ENCODE measurements at regions not wholly inside any gene's neighbourhood (a gene's known extent, or its start where the extent isn't known, plus 50 kb on each side); places are given as distances from the start of the nearest gene placed in this dataset.
A peak's percentile ranks its signal among the peaks of the same experiment; 100 is the strongest.

DNA sequence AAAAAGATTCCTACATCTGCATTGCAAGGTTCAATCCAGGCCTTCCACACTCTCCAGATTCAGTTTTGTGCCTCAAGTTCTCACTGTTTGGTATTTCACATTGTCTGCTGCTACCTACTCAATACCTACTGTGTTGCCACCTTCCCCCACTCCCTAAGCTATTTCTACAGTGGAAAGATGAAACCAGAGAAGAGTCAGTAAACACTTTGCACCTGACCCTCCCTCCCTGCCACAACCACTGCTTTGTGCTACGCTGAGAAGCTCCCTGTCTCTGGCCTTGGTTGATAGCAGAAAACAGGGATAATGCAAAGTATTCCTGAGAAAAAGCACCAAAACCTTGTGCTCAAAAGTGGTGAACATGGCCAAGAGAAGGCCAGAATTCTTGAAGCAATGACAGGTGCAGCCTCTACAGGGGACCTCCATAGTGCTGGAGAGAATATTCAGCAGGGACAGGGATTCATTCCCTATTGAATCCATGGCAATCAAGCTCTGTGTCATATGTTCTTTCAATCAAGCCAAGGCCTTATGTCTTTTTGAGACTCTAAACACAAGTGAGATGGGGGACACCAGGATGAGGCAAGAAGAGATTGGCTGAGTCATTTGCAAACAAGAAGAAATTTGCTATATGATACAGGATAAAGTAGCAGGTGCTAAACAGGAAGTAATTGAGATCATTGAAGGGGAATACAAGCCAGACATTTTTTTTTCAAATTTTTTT lies 83.5 kb upstream of the LIPC start:
- Histone ChIP-seq H3K4me3 (ENCODE audit: low read depth in 1 of 3, low read length in 3 of 3) (no peak overlapping the region), H3K9me3 (ENCODE audit: control insufficient read depth in 2 of 2, insufficient read depth in 1 of 2, low read depth in 1 of 2, low read length in 1 of 2) (no peaks in the 10 kb centered on the region), H3K36me3 (ENCODE audit: control insufficient read depth in 3 of 3, insufficient read depth in 2 of 3, low read depth in 1 of 3, low read length in 3 of 3) (no peaks in the 10 kb centered on the region), H3K27ac (ENCODE audit: low read depth in 1 of 3, low read length in 2 of 3) (no peak overlapping the region), H3K27me3 (ENCODE audit: control insufficient read depth in 3 of 3, insufficient read depth in 3 of 3, low read length in 3 of 3) (no peaks in the 10 kb centered on the region), H3K4me1 (ENCODE audit: control insufficient read depth in 3 of 3, insufficient read depth in 2 of 3, low read depth in 1 of 3, low read length in 2 of 3) (no peaks in the 10 kb centered on the region)
- WGBS, 3 donors, result 80 to 92% (median 84%) methylated on average over 1 of the region's 1 CpG
- DNase-seq (no peak), FAIRE-seq (no peak)

DNA sequence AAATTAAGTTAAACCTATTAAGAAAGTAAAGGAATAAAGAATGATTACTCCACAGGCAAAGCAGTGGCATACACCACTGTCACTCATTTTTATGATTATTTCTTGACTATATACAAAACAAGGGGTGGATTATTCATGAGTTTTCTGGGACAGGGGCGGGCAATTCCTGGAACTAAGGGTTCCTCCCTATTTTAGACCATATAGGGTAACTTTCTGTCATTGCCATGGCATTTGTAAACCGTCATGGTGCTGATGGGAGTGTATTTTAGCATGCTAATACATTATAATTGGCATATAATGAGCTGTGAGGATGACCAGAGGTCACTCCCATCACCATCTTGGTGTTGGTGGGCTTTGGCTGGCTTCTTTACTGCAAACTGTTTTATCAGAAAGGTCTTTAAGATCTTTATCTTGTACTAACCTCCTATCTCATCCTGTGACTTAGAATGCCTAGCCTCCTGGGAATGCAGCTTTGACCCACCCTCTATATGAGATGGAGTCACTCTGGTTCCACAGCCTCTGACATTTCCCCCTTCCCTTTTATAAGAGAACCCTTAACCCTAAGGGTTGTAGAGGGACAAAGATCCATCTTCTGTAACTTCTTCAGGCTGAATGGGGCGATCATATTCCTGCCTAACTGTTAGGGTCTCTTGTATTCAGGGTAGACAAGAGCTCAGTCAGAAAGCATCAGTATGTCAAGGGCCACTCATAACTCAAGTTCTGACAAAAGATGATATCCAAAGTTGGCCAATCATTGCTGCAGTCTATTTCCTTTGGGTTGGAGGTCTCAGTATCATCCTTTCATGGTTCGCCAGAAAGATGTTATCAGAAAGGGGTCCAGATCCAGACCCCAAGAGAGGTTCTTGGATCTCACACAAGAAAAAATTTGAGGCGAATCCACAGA lies 79.5 kb upstream of the LIPC start:
- peaks cover 0 to 3% (median 2%) of the 10 kb centered on the region in 3 donors for H3K27me3 ChIP-seq (ENCODE audit: control insufficient read depth in 3 of 3, insufficient read depth in 3 of 3, low read length in 3 of 3)
- WGBS, 3 donors, result 80 to 91% (median 88%) methylated on average over 5 of the region's 5 CpGs
- H3K9me3 ChIP-seq (ENCODE audit: control insufficient read depth in 2 of 2, insufficient read depth in 1 of 2, low read depth in 1 of 2, low read length in 1 of 2), result no peaks in the 10 kb centered on the region
- no peaks in the 10 kb centered on the region for H3K4me1 ChIP-seq (ENCODE audit: control insufficient read depth in 3 of 3, insufficient read depth in 2 of 3, low read depth in 1 of 3, low read length in 2 of 3)
- H3K36me3 ChIP-seq (ENCODE audit: control insufficient read depth in 3 of 3, insufficient read depth in 2 of 3, low read depth in 1 of 3, low read length in 3 of 3), result no peaks in the 10 kb centered on the region
- DNase-seq, result no peak
- H3K4me3 ChIP-seq (ENCODE audit: low read depth in 1 of 3, low read length in 3 of 3), result no peak overlapping the region
- no peak for FAIRE-seq
- H3K27ac ChIP-seq (ENCODE audit: low read depth in 1 of 3, low read length in 2 of 3), result no peak overlapping the region

DNA sequence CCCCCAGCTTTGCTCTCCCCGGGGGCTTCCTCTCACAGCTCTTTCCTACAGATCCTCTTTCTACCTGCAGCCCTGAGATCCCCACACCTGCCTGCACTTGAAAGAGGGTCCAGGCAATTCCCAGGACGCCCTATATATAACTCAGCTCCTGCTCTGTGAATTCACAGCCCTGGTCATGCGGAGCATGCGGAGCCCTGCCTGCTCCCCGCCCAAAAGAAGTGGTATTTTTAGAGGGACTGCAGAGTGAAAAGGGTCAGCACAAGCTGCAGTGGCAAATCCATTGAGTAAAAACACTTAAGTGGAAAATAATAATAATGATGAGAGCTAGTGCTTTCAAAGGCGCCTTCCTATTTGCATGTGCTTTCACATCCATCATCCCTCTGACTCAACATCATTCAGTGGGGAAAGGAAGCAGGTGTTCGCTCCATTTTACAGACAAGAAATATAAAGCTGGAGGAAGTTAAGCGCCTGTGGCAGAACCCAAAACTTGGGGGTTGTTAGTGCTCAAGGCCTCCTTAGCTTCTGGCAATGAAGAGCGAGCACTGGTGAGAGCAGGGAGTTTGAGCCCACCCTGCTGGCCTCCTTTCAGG lies 76.3 kb upstream of the LIPC start:
- no peak for FAIRE-seq
- 81 to 89% (median 83%) methylated on average over 9 of the region's 9 CpGs for WGBS, 3 donors

DNA sequence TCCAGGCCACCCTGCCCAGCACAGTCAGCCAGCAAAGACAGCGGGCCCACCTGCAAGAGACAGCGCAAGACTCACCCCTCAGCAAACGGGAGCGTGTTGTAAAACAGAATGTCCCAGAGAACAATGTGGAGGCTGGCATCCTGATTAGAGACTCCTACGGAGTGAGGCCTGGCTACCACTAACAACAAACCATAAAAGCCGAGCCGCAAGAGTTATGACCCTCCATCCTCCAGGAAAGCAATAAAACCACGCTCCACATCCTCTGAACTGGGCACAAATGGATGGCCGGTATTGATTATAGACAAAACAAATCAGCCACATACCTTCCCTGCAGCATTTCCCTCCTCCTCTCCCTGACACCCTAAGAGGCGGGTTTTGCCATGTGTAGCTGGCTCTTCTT lies 75.8 kb upstream of the LIPC start:
- Histone ChIP-seq H3K9me3 (ENCODE audit: control insufficient read depth in 2 of 2, insufficient read depth in 1 of 2, low read depth in 1 of 2, low read length in 1 of 2) (no peaks in the 10 kb centered on the region), H3K4me3 (ENCODE audit: low read depth in 1 of 3, low read length in 3 of 3) (no peak overlapping the region), H3K4me1 (ENCODE audit: control insufficient read depth in 3 of 3, insufficient read depth in 2 of 3, low read depth in 1 of 3, low read length in 2 of 3) (no peaks in the 10 kb centered on the region), H3K27ac (ENCODE audit: low read depth in 1 of 3, low read length in 2 of 3) (no peak overlapping the region), H3K27me3 (ENCODE audit: control insufficient read depth in 3 of 3, insufficient read depth in 3 of 3, low read length in 3 of 3) (peaks cover 0 to 3% (median 2%) of the 10 kb centered on the region in 3 donors), H3K36me3 (ENCODE audit: control insufficient read depth in 3 of 3, insufficient read depth in 2 of 3, low read depth in 1 of 3, low read length in 3 of 3) (no peaks in the 10 kb centered on the region)
- FAIRE-seq (no peak), DNase-seq (no peak)
- WGBS, 3 donors, result 88 to 90% (median 90%) methylated on average over 10 of the region's 10 CpGs

More for the DNA sequence above, 76.3 kb upstream of the LIPC start:
- Histone ChIP-seq H3K4me1 (ENCODE audit: control insufficient read depth in 3 of 3, insufficient read depth in 2 of 3, low read depth in 1 of 3, low read length in 2 of 3) (no peaks in the 10 kb centered on the region), H3K27ac (ENCODE audit: low read depth in 1 of 3, low read length in 2 of 3) (no peak overlapping the region), H3K36me3 (ENCODE audit: control insufficient read depth in 3 of 3, insufficient read depth in 2 of 3, low read depth in 1 of 3, low read length in 3 of 3) (no peaks in the 10 kb centered on the region), H3K27me3 (ENCODE audit: control insufficient read depth in 3 of 3, insufficient read depth in 3 of 3, low read length in 3 of 3) (peaks cover 0 to 3% (median 2%) of the 10 kb centered on the region in 3 donors), H3K4me3 (ENCODE audit: low read depth in 1 of 3, low read length in 3 of 3) (no peak overlapping the region), H3K9me3 (ENCODE audit: control insufficient read depth in 2 of 2, insufficient read depth in 1 of 2, low read depth in 1 of 2, low read length in 1 of 2) (no peaks in the 10 kb centered on the region)
- no peak for DNase-seq

DNA sequence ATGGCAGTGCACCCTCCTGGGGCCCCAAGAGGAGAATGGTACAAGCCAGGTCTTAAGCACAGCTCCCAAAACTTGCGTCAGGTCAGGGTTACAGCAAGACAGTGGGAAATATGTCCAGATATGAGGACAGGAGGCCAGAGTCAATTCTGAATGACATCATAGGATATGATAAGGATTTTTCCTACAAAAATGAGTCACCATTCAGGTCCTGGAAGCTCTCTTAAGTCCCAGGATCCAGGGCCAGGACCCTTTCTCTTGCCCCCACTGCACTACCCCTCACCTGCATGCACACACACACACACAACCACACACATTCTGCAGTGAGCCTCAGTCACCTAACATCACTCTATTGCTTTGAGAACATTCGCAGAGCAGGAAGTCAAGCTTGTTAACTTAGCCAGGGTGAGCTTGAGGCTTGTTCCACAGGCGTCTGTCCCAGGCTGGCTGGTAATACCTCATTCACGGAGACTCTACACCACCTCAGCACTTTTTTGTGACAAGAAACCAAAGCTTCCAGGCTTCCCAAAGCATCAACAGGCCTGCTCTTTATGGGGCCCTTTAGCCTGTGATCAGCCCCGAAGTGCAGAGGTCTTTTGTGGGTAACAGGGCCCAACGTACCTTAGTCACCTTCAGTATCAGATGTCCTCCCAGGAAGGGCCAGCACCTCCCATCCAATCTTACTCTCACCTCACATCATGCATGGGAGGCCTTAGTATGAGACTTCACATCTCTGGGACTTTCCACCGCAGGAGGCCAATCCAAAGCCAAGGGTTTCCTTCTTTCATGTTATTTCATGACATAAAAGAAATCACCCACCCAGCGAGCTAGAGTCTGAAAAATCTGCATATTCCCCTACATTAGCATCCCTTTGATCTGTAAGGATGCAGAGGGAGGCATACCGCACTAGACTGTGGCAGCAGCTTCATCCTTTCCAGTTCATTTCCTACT lies 74.0 kb upstream of the LIPC start:
- Histone ChIP-seq H3K36me3 (ENCODE audit: control insufficient read depth in 3 of 3, insufficient read depth in 2 of 3, low read depth in 1 of 3, low read length in 3 of 3) (no peaks in the 10 kb centered on the region), H3K4me1 (ENCODE audit: control insufficient read depth in 3 of 3, insufficient read depth in 2 of 3, low read depth in 1 of 3, low read length in 2 of 3) (no peaks in the 10 kb centered on the region), H3K4me3 (ENCODE audit: low read depth in 1 of 3, low read length in 3 of 3) (no peak overlapping the region), H3K9me3 (ENCODE audit: control insufficient read depth in 2 of 2, insufficient read depth in 1 of 2, low read depth in 1 of 2, low read length in 1 of 2) (no peaks in the 10 kb centered on the region), H3K27ac (ENCODE audit: low read depth in 1 of 3, low read length in 2 of 3) (no peak overlapping the region), H3K27me3 (ENCODE audit: control insufficient read depth in 3 of 3, insufficient read depth in 3 of 3, low read length in 3 of 3) (peaks cover 0 to 3% (median 2%) of the 10 kb centered on the region in 3 donors)
- 82 to 83% (median 83%) methylated on average over 9 of the region's 9 CpGs for WGBS, 3 donors
- FAIRE-seq (no peak), DNase-seq (no peak)

DNA sequence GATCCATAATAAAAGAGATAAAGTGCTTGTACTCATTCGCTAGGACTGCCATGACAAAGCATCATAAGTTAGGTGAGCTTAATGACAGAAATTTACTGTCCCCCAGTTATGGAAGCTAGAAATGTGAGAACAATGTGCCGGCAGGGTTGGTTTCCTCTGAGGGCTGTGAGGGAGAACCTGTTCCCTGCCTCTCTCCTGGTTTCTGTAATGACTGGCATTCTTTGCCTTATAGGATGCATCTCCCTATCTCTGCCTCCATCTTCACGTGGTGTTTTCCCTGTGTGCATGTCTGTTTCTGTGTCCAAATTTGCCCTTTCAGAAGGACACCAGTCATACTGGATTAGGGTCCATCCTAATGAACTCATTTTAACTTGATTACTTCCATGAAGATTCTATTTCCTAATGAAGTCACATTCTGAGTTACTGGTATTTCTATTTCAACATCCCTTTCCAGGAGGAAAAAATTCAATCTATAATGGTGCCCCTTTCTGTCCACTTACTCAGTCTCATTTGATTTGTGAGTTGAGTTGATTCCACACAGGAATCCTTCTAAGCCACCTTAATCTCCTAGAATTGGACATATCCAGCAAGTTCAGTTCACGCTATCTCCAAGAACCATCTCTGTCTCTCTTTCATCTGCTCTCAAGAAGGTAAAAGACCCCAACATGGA lies 71.2 kb upstream of the LIPC start:
- Histone ChIP-seq H3K27ac (ENCODE audit: low read depth in 1 of 3, low read length in 2 of 3) (peak overlapping the region in 1 of 3 donors; percentile 34), H3K4me3 (ENCODE audit: low read depth in 1 of 3, low read length in 3 of 3) (no peak overlapping the region), H3K36me3 (ENCODE audit: control insufficient read depth in 3 of 3, insufficient read depth in 2 of 3, low read depth in 1 of 3, low read length in 3 of 3) (no peaks in the 10 kb centered on the region), H3K9me3 (ENCODE audit: control insufficient read depth in 2 of 2, insufficient read depth in 1 of 2, low read depth in 1 of 2, low read length in 1 of 2) (no peaks in the 10 kb centered on the region), H3K4me1 (ENCODE audit: control insufficient read depth in 3 of 3, insufficient read depth in 2 of 3, low read depth in 1 of 3, low read length in 2 of 3) (no peaks in the 10 kb centered on the region), H3K27me3 (ENCODE audit: control insufficient read depth in 3 of 3, insufficient read depth in 3 of 3, low read length in 3 of 3) (no peaks in the 10 kb centered on the region)
- WGBS, 3 donors, result 85 to 92% (median 87%) methylated on average over 4 of the region's 4 CpGs
- DNase-seq (no peak), FAIRE-seq (no peak)

DNA sequence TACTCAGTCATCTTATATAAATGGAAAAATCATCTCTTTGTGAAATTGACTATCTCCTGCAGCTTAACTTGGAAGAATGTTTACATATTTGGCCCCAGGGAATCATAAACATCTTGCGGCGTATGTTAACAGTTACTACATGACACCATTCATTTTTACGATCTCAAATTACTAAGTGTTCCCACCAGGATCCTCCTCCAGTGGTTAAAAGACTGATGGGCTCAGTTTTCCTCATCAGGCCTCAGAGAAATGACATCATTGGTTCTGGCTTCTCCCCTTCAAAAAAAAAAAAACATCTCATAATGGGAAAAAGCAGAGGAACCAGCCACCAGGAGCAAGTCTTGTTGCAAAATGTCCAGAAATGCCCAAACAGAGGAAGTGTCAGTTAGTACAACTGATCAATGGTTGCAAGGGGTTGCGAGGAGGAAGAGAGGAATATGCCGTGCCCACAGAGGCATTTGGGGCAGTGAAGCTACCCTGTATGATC lies 70.5 kb upstream of the LIPC start:
- Histone ChIP-seq H3K27me3 (ENCODE audit: control insufficient read depth in 3 of 3, insufficient read depth in 3 of 3, low read length in 3 of 3) (no peaks in the 10 kb centered on the region), H3K36me3 (ENCODE audit: control insufficient read depth in 3 of 3, insufficient read depth in 2 of 3, low read depth in 1 of 3, low read length in 3 of 3) (no peaks in the 10 kb centered on the region), H3K27ac (ENCODE audit: low read depth in 1 of 3, low read length in 2 of 3) (peak overlapping the region in 1 of 3 donors; percentile 6), H3K4me1 (ENCODE audit: control insufficient read depth in 3 of 3, insufficient read depth in 2 of 3, low read depth in 1 of 3, low read length in 2 of 3) (no peaks in the 10 kb centered on the region), H3K9me3 (ENCODE audit: control insufficient read depth in 2 of 2, insufficient read depth in 1 of 2, low read depth in 1 of 2, low read length in 1 of 2) (no peaks in the 10 kb centered on the region), H3K4me3 (ENCODE audit: low read depth in 1 of 3, low read length in 3 of 3) (no peak overlapping the region)
- FAIRE-seq (no peak), DNase-seq (peak in 1 of 2 donors; percentile 14)
- 68 to 86% (median 80%) methylated on average over 5 of the region's 5 CpGs for WGBS, 3 donors
